Activated naive CD8-positive, alpha-beta T cell treated with anti-CD3 and anti-CD28 coated beads, Interleukin-2, amount 50 U/mL, for 24 hours (primary cell): ENCODE measurements at regions not wholly inside any gene's neighbourhood (a gene's known extent, or its start where the extent isn't known, plus 50 kb on each side); places are given as distances from the start of the nearest gene placed in this dataset.
"Not testable (repeated sequence)": the region's sequence is repeated elsewhere in the genome, so short reads cannot be mapped to it uniquely, and the experiment has no call there.

Source experiments
- ATAC-seq: fragments of 150-1000 bp; cut with Tn5 transposase; one replicate; pipeline ENCODE4 v1.10.0; 2021
- DNase-seq: peaks from one replicate; pipeline ENCODE4 v3.0.0; 2021
- H3K27ac Mint-ChIP-seq: one replicate; pipeline ENCODE4 v1.8.0; 2021; ENCODE audit warnings: mild to moderate bottlenecking, mixed read lengths
- H3K27me3 Mint-ChIP-seq: one replicate; pipeline ENCODE4 v1.8.0; 2021; ENCODE audit warnings: mixed read lengths
- H3K36me3 Mint-ChIP-seq: one replicate; pipeline ENCODE4 v1.8.0; 2021; ENCODE audit warnings: low read depth, mixed read lengths
- H3K4me1 Mint-ChIP-seq: one replicate; pipeline ENCODE4 v1.8.0; 2021; ENCODE audit warnings: mixed read lengths
- H3K4me3 Mint-ChIP-seq: one replicate; pipeline ENCODE4 v1.8.0; 2021; ENCODE audit warnings: mild to moderate bottlenecking, moderate library complexity, mixed read lengths
- H3K9me3 Mint-ChIP-seq: one replicate; pipeline ENCODE4 v1.8.0; 2021; ENCODE audit warnings: mixed read lengths

GRCh38 chr6:121885399-121886152, 450.1 kb downstream of the GJA1 start:
- Mint-ChIP-seq H3K27me3 (no peaks in the 10 kb centered on the region), H3K9me3 (no peaks in the 10 kb centered on the region), H3K4me1 (no peaks in the 10 kb centered on the region), H3K36me3 (no peaks in the 10 kb centered on the region), H3K4me3 (no peak overlapping the region), H3K27ac (no peak overlapping the region)
- ATAC-seq (no peak), DNase-seq (no peak)

GRCh38 chr6:121886223-121886830, 450.9 kb downstream of the GJA1 start:
- H3K4me3 Mint-ChIP-seq: no peak overlapping the region
- no peaks in the 10 kb centered on the region for H3K4me1 Mint-ChIP-seq
- DNase-seq (no peak), ATAC-seq (no peak)
- no peaks in the 10 kb centered on the region for H3K36me3 Mint-ChIP-seq
- no peaks in the 10 kb centered on the region for H3K9me3 Mint-ChIP-seq
- H3K27ac Mint-ChIP-seq: no peak overlapping the region
- no peaks in the 10 kb centered on the region for H3K27me3 Mint-ChIP-seq

GRCh38 chr6:121887724-121888123, 452.3 kb downstream of the GJA1 start:
- Mint-ChIP-seq H3K9me3 (no peaks in the 10 kb centered on the region), H3K27ac (no peak overlapping the region), H3K27me3 (no peaks in the 10 kb centered on the region), H3K4me3 (no peak overlapping the region), H3K36me3 (no peaks in the 10 kb centered on the region), H3K4me1 (no peaks in the 10 kb centered on the region)
- no peak for ATAC-seq
- no peak for DNase-seq

- no peak for ATAC-seq
These were observed 455.0 kb downstream of the GJA1 start for GRCh38 chr6:121890307-121890910.

DNA sequence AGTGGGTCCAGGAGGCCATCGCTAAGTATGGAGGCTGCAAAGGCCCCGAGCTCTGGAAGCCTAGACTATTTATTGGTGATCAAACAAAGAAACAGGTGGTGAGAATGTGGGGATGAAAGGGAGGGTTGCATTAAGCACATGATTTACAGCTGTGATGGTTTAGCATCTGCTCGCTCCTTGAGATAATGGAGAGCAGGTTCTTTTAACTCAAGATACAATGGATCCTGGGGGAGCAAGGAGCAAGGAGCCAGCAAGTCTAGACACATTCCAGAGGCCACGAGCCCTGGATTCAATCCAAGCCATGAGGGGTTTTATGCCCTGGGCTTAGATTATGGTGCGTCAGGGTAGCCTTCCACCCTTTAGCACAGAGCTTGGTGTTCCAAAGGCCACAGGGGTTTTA, 460.3 kb downstream of the GJA1 start:
- H3K36me3 Mint-ChIP-seq, ATAC-seq, DNase-seq, H3K27me3 Mint-ChIP-seq, H3K27ac Mint-ChIP-seq, H3K9me3 Mint-ChIP-seq, H3K4me1 Mint-ChIP-seq, H3K4me3 Mint-ChIP-seq: not testable (repeated sequence)

More at GRCh38 chr6:121890307-121890910, 455.0 kb downstream of the GJA1 start:
- Mint-ChIP-seq H3K27ac (no peak overlapping the region), H3K27me3 (no peaks in the 10 kb centered on the region), H3K36me3 (no peaks in the 10 kb centered on the region), H3K4me3 (no peak overlapping the region), H3K9me3 (no peaks in the 10 kb centered on the region), H3K4me1 (no peaks in the 10 kb centered on the region)
- DNase-seq: no peak

GRCh38 chr6:121896363-121896762, 460.9 kb downstream of the GJA1 start:
- Mint-ChIP-seq H3K27ac (no peak overlapping the region), H3K27me3 (no peaks in the 10 kb centered on the region), H3K9me3 (no peaks in the 10 kb centered on the region), H3K4me3 (no peak overlapping the region), H3K36me3 (no peaks in the 10 kb centered on the region), H3K4me1 (no peaks in the 10 kb centered on the region)
- DNase-seq: no peak
- ATAC-seq: no peak

DNA sequence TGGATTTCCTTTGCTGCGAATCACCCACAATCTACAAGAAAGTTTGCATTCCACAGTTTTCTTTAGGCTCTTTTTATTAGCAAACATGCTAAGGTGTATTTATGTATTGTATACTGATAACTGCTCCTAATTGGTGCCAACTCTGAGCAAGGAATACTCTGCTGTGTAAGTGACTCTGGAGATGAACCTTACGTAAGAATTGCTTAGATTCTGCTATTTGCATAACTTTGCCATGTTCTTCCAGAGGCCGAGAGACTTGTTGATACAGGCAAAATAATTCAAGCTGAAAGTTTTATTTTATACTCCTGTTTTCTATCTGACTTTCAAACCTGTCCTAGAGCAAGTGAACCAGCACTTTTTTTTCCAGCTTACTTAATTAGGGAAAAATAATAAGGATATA, 461.3 kb downstream of the GJA1 start:
- H3K27ac Mint-ChIP-seq: no peak overlapping the region
- ATAC-seq: no peak
- no peaks in the 10 kb centered on the region for H3K9me3 Mint-ChIP-seq
- no peak for DNase-seq
- H3K27me3 Mint-ChIP-seq: no peaks in the 10 kb centered on the region
- no peaks in the 10 kb centered on the region for H3K4me1 Mint-ChIP-seq
- no peaks in the 10 kb centered on the region for H3K36me3 Mint-ChIP-seq
- H3K4me3 Mint-ChIP-seq: no peak overlapping the region

DNA sequence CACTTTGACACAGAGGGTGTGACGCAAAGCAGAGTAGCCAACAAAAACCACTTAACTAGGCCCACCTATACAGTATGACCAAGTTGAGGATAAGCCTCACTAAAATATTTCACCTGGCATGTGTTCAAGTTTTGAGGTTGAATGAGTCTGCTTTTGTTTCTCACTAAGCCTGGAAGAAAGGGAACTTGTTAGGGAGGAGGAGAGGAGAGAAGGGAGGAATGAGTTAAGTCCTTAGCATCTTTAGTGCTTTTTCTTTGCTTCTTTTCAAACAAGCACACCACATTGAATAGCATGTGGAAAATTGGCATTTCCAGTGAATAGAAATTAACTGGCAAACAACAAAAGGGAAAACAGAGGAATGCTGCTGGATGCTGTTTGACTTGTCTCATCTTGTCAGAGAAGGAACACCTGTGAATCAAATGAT, 461.9 kb downstream of the GJA1 start:
- ATAC-seq: no peak
- Mint-ChIP-seq H3K4me3 (no peak overlapping the region), H3K9me3 (no peaks in the 10 kb centered on the region), H3K27me3 (no peaks in the 10 kb centered on the region), H3K4me1 (no peaks in the 10 kb centered on the region), H3K36me3 (no peaks in the 10 kb centered on the region), H3K27ac (no peak overlapping the region)
- no peak for DNase-seq

GRCh38 chr6:121901432-121901831, 466.0 kb downstream of the GJA1 start:
- no peaks in the 10 kb centered on the region for H3K27me3 Mint-ChIP-seq
- DNase-seq: no peak
- H3K4me3 Mint-ChIP-seq: no peak overlapping the region
- no peaks in the 10 kb centered on the region for H3K9me3 Mint-ChIP-seq
- no peaks in the 10 kb centered on the region for H3K4me1 Mint-ChIP-seq
- ATAC-seq: no peak
- no peak overlapping the region for H3K27ac Mint-ChIP-seq
- no peaks in the 10 kb centered on the region for H3K36me3 Mint-ChIP-seq

- Mint-ChIP-seq H3K4me3 (no peak overlapping the region), H3K27ac (no peak overlapping the region), H3K36me3 (no peaks in the 10 kb centered on the region), H3K27me3 (no peaks in the 10 kb centered on the region), H3K4me1 (no peaks in the 10 kb centered on the region), H3K9me3 (peaks cover 10% of the 10 kb centered on the region)
- DNase-seq: no peak
- no peak for ATAC-seq
These were observed 469.1 kb downstream of the GJA1 start for GRCh38 chr6:121904559-121904958.

DNA sequence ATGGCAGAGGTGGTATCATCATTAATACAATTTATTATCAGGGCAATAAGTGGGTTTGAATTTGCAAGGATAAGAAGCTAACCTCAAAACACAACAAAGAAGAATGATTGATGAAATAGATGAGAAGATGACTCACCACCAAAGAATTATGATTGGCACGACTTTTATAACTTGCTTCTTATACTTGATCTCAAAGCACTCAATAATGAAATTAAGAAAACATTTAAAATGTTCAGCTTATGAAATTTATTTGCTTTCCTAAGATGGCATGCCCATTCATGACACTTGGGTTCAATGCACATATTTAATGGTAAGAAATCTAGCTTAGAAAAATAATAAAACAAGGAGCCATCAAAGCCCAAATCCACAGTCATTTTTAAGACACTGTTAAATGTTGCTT, 477.5 kb downstream of the GJA1 start:
- Mint-ChIP-seq H3K36me3 (no peaks in the 10 kb centered on the region), H3K27me3 (no peaks in the 10 kb centered on the region), H3K27ac (no peak overlapping the region), H3K4me3 (no peak overlapping the region), H3K4me1 (no peaks in the 10 kb centered on the region), H3K9me3 (peaks cover 13% of the 10 kb centered on the region)
- no peak for DNase-seq
- ATAC-seq: no peak

DNA sequence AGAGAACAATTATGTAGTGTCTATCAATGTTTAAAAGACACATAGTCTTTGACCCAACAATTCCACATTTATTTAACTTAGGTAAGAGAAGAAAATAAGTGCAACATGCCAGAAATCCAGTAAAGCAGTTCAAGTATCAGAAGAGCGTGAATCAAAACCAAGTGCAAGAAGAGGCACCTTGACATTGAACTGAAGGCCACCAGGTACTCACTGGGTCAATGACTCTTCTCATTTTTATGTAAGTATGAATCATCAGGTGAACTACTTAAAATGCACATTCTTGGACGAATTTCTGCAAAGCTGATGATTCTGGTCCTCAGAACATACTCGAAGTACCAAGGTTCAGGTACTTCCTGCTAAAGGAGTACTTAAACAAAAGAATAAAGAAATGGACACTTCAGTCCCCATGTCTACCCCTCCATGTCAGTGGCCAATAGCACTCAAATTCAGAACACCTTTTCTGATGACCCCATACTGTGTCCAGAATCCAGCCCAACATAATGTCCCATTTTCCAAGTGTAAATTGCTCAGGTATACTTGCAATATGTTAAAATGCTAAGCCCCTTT, 481.9 kb downstream of the GJA1 start:
- Mint-ChIP-seq H3K4me3 (no peak overlapping the region), H3K27me3 (no peaks in the 10 kb centered on the region), H3K4me1 (no peaks in the 10 kb centered on the region), H3K36me3 (no peaks in the 10 kb centered on the region), H3K9me3 (no peaks in the 10 kb centered on the region), H3K27ac (no peak overlapping the region)
- DNase-seq (no peak), ATAC-seq (no peak)

DNA sequence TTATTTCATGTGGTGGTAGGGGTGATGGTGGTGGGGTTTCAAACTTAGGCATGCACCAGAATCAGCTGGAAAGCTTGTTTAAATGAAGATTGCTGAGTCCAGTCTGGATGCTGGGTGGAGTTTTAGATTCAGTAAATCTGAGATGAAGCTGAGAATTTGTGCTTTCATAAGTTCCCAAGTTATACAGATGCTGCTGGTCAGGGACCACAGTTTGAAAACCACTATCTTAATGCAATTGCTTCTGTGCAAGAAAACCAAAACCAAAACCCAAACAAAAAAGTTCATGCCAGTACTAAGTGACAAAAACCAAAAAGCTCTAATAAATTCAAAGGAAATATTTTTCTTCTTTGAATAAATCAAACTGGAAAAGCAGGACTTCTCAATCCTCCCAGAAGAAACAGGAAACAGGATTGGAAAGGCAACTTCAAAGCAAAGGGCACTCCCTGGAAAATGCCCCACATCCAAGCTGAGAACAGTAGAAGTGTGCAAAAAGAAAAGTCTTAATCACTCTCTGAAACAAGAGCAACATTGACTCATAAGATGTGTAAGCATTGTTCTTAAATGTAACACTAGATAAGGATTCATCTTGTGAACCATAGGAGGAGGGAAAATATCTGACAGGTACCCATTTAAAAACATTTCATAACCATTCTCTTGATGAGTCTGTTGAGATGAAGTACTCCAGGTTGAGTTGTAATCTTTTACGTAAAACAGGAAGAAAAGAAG, 481.5 kb upstream of the HSF2 start:
- ATAC-seq (no peak), DNase-seq (no peak)
- Mint-ChIP-seq H3K27ac (no peak overlapping the region), H3K36me3 (no peaks in the 10 kb centered on the region), H3K4me1 (no peaks in the 10 kb centered on the region), H3K9me3 (no peaks in the 10 kb centered on the region), H3K27me3 (no peaks in the 10 kb centered on the region), H3K4me3 (no peak overlapping the region)

DNA sequence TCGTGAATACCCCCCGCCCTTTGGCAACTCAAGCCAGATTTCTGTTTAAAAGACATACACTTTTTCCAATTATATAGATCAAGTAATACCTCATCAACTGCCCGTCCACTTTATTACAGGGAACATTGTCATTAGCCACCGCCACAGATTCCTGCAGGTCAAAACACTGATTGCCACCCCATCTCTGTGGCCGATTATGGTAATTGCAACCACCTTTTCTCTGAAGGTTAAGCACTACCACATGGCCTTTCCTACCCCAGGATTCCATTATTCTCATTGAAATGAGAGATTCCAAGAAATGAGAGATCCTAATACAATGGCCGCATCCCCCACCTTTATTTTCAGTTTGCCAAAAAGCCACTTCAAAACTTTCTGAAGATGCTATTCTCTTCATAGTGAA, 478.8 kb upstream of the HSF2 start:
- DNase-seq (no peak), ATAC-seq (no peak)
- no peaks in the 10 kb centered on the region for H3K27me3 Mint-ChIP-seq
- peaks cover 8% of the 10 kb centered on the region for H3K4me1 Mint-ChIP-seq
- no peaks in the 10 kb centered on the region for H3K36me3 Mint-ChIP-seq
- no peaks in the 10 kb centered on the region for H3K9me3 Mint-ChIP-seq
- no peak overlapping the region for H3K27ac Mint-ChIP-seq
- H3K4me3 Mint-ChIP-seq: no peak overlapping the region
